ENCODE measurements at regions not wholly inside any gene's neighbourhood (a gene's known extent, or its start where the extent isn't known, plus 50 kb on each side); places are given as distances from the start of the nearest gene placed in this dataset.

DNA sequence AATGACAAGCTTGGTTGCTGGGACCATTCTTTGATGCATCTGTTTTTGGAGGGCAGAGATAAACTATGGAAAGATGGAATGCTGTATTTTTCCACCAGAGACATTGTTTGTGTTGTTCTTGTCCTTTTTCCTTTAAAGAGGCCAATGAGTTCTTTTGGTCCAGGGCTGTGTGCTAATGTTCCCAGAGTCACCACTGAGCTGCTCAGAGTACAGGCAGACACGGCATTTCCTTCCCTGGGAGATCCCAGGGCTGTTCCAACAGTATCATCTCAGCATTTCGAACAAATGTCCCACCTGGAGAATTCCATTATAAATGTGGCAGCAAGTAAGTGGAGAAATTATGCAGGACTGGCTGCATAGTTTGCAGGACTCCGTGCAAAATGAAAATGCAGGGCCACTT is 190.6 kb downstream of the IL20RB start:
- intact Hi-C loops (cut with micrococcal nuclease) = no loop called here
- no peak overlapping the region for H3K4ac ChIP-seq (ENCODE audit: low read depth, low read length)
- no peaks in the 10 kb centered on the region for H3K4me1 ChIP-seq (ENCODE audit: control insufficient read depth, insufficient read depth, low read length)
- no peaks in the 10 kb centered on the region for H3K27me3 ChIP-seq (ENCODE audit: control insufficient read depth, insufficient read depth, low read length)
- no peak overlapping the region for H3K4me3 ChIP-seq (ENCODE audit: insufficient read depth, low read depth, low read length)
- no peak for DNase-seq
- H3K9me1 ChIP-seq (ENCODE audit: insufficient read depth, low read length) = no peaks in the 10 kb centered on the region
- H2BK120ac ChIP-seq (ENCODE audit: low read depth, low read length) = no peak overlapping the region
- H3K18ac ChIP-seq (ENCODE audit: low read depth, low read length) = no peak overlapping the region
- no peak overlapping the region for H3K23ac ChIP-seq (ENCODE audit: low read depth, low read length)
- no peak overlapping the region for H3K14ac ChIP-seq (replicated peaks; ENCODE audit: low read depth, low read length)
- dilution Hi-C loops (cut with HindIII; ENCODE audit: low sequenced_read_pairs, unreplicated experiment) = no loop called here
- no peaks in the 10 kb centered on the region for H3K79me1 ChIP-seq (ENCODE audit: low read depth in 1 of 2, low read length in 2 of 2)
- no peak for ATAC-seq (ENCODE audit: low read depth)
- no peaks in the 10 kb centered on the region for H3K36me3 ChIP-seq (ENCODE audit: control insufficient read depth, insufficient read depth, low read length)
- ChIA-PET CTCF (interaction anchor here (1.5 kb wide), 1 partner anchor 10 kb away, joined by 5 read pairs; no protein-coding TSS in a partner anchor), POLR2A (ENCODE audit: unreplicated experiment) (no interaction called here)
- H2AFZ ChIP-seq (replicated peaks; ENCODE audit: low read length, poor library complexity) = no peak overlapping the region
- no peak overlapping the region for H4K91ac ChIP-seq (ENCODE audit: insufficient read depth, low read depth, low read length)
- H2BK15ac ChIP-seq (ENCODE audit: low read depth, low read length) = no peak overlapping the region
- no peak overlapping the region for H3K56ac ChIP-seq (ENCODE audit: extremely low read depth, insufficient read depth, low read length)
- H4K8ac ChIP-seq (ENCODE audit: low read depth in 2 of 2, low read length in 2 of 2) = no peak overlapping the region
- H3K9me3 ChIP-seq (ENCODE audit: control insufficient read depth, insufficient read depth, low read length) = no peaks in the 10 kb centered on the region
- H2AK9ac ChIP-seq (replicated peaks; ENCODE audit: low read depth, low read length, poor library complexity) = no peak overlapping the region
- no peak overlapping the region for H2BK5ac ChIP-seq (ENCODE audit: low read depth, low read length, poor library complexity, severe bottlenecking)
- no peak overlapping the region for H3K27ac ChIP-seq (ENCODE audit: insufficient read depth, low read length)
- no peak overlapping the region for H3K9ac ChIP-seq (ENCODE audit: low read depth, low read length)
- TF ChIP-seq NFE2L2 (IDR thresholded peaks at IDR 0.05; ENCODE audit: low read depth, low read length) (no peak), USF2 (IDR thresholded peaks at IDR 0.05; ENCODE audit: low read depth, low read length) (no peak), SMC3 (IDR thresholded peaks at IDR 0.05; ENCODE audit: low read depth, low read length) (no peak), RAD21 (IDR thresholded peaks at IDR 0.05; ENCODE audit: low read length) (no peak), MAFK (IDR thresholded peaks at IDR 0.05; ENCODE audit: low read depth, low read length) (no peak), RCOR1 (IDR thresholded peaks at IDR 0.05; ENCODE audit: insufficient replicate concordance, low read length) (no peak), BHLHE40 (IDR thresholded peaks at IDR 0.05; ENCODE audit: low read depth, low read length) (no peak), CTCF (conservative IDR thresholded peaks at IDR 0.05; ENCODE audit: low read depth, low read length) (no peak), MAZ (IDR thresholded peaks at IDR 0.05; ENCODE audit: borderline replicate concordance, low read depth, low read length) (no peak), CHD1 (IDR thresholded peaks at IDR 0.05; ENCODE audit: low read depth, low read length) (no peak)
- TF ChIP-seq, protein P1, sequence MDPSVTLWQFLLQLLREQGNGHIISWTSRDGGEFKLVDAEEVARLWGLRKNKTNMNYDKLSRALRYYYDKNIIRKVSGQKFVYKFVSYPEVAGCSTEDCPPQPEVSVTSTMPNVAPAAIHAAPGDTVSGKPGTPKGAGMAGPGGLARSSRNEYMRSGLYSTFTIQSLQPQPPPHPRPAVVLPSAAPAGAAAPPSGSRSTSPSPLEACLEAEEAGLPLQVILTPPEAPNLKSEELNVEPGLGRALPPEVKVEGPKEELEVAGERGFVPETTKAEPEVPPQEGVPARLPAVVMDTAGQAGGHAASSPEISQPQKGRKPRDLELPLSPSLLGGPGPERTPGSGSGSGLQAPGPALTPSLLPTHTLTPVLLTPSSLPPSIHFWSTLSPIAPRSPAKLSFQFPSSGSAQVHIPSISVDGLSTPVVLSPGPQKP (IDR thresholded peaks at IDR 0.05; ENCODE audit: borderline replicate concordance, low read depth, low read length) = no peak
- H3K4me2 ChIP-seq (ENCODE audit: low read depth, low read length) = no peak overlapping the region
- no TSS peak for BruUV-seq (replicated peaks)
- 60% methylated on average over 1 of the region's 3 CpGs; no CpG with 5 or more reads in 1 of the 2 experiments for WGBS, 2 experiments (ENCODE audit: extremely low coverage in 2 of 2, insufficient read length in 1 of 2)
- no peak overlapping the region for H4K5ac ChIP-seq (ENCODE audit: low read depth, low read length)
- in situ Hi-C loops (cut with MboI; ENCODE audit: low sequenced_read_pairs) = no loop called here
- H2BK20ac ChIP-seq (ENCODE audit: low read depth, low read length) = no peak overlapping the region
- H4K20me1 ChIP-seq (ENCODE audit: insufficient read depth, low read length) = no peaks in the 10 kb centered on the region
- no peak overlapping the region for H2AK5ac ChIP-seq (ENCODE audit: low read depth, low read length)
